SK-N-SH (cell line): ENCODE measurements at regions not wholly inside any gene's neighbourhood (a gene's known extent, or its start where the extent isn't known, plus 50 kb on each side); places are given as distances from the start of the nearest gene placed in this dataset.

ENCODE experiments used
- CTCF ChIA-PET: fragments of 300-600, 350-600 bp; formaldehyde crosslinking; extraction: SDS; loops from one replicate; lab custom pipeline; 2021; lab: Yijun Ruan, JAX
- POLR2A ChIA-PET: fragments of 350-600 bp; sonication (Branson Sonifier 250); formaldehyde crosslinking; extraction: SDS; loops from one replicate; lab custom pipeline; 2020; ENCODE audit warnings: antibody characterized with exemption, inconsistent platforms; lab: Yijun Ruan, JAX
- DNase-seq: peaks from one replicate; pipeline ENCODE4 v3.0.0; 2012
- H2AFZ ChIP-seq: fragments of 200-600 bp; sonication (generic); 2 replicates; pipeline ENCODE4 v1.8.1; 2016; ENCODE audit warnings: antibody characterized with exemption, mild to moderate bottlenecking, low read depth
- H3F3A ChIP-seq: fragments of 200-600 bp; sonication (generic); replicated peaks from 2 replicates; pipeline ENCODE3; 2016; ENCODE audit warnings: antibody characterized with exemption, mild to moderate bottlenecking; ENCODE audit not compliant: insufficient read depth
- H3K27ac ChIP-seq, 2 experiments: fragments of 200-500 bp in 1 of 2; fragments of 200-600 bp in 1 of 2; sonication (Bioruptor generic) in 1 of 2; sonication (generic), shearing (Covaris generic) in 1 of 2; 2 replicates each; pipeline versions ENCODE4 v1.5.1 to v1.6.1; 2014 to 2016; ENCODE audit warnings: low read depth in 2 of 2, inconsistent platforms in 1 of 2, low read length in 1 of 2, mild to moderate bottlenecking in 1 of 2, mixed read lengths in 1 of 2
- H3K27me3 ChIP-seq: fragments of 200-600 bp; sonication (generic), shearing (Covaris generic); 2 replicates; pipeline ENCODE4 v1.6.1; 2016; ENCODE audit warnings: mixed run types; ENCODE audit not compliant: insufficient read depth
- H3K36me3 ChIP-seq, 2 experiments: fragments of 200-500 bp in 1 of 2; fragments of 200-600 bp in 1 of 2; sonication (Bioruptor generic) in 1 of 2; sonication (generic) in 1 of 2; replicated peaks in 1 of 2; 2 replicates each; pipeline versions ENCODE3 to v1.5.1; 2014 to 2016; ENCODE audit warnings: low read length in 1 of 2, mild to moderate bottlenecking in 1 of 2; ENCODE audit not compliant: insufficient read depth in 2 of 2, control insufficient read depth in 1 of 2
- H3K4me1 ChIP-seq, 2 experiments: fragments of 200-500 bp in 1 of 2; fragments of 200-600 bp in 1 of 2; sonication (Bioruptor generic) in 1 of 2; sonication (generic), shearing (Covaris generic) in 1 of 2; 2 replicates each; pipeline versions ENCODE4 v1.5.1 to v1.6.1; 2014 to 2016; ENCODE audit warnings: low read depth in 1 of 2, low read length in 1 of 2, mixed run types in 1 of 2; ENCODE audit not compliant: insufficient read depth in 2 of 2, control insufficient read depth in 1 of 2
- H3K4me2 ChIP-seq: fragments of 200-600 bp; sonication (generic), shearing (Covaris generic); 2 replicates; pipeline ENCODE4 v1.6.1; 2017; ENCODE audit warnings: mixed run types
- H3K4me3 ChIP-seq, 2 experiments: fragments of 200-500 bp in 1 of 2; fragments of 200-600 bp in 1 of 2; sonication (Bioruptor generic) in 1 of 2; sonication (generic), shearing (Covaris generic) in 1 of 2; 2 replicates each; pipeline versions ENCODE4 v1.5.1 to v1.8.1; 2014 to 2016; ENCODE audit warnings: low read depth in 2 of 2, inconsistent platforms in 1 of 2, low read length in 1 of 2, mild to moderate bottlenecking in 1 of 2, mixed read lengths in 1 of 2, moderate library complexity in 1 of 2
- H3K79me2 ChIP-seq: fragments of 200-600 bp; sonication (generic); 2 replicates; pipeline ENCODE4 v1.8.1; 2017; ENCODE audit warnings: mild to moderate bottlenecking; ENCODE audit not compliant: insufficient read depth
- H3K9ac ChIP-seq: fragments of 200-600 bp; sonication (generic); 2 replicates; pipeline ENCODE4 v1.6.1; 2017; ENCODE audit warnings: mixed run types
- H3K9me2 ChIP-seq: fragments of 200-600 bp; sonication (generic); 2 replicates; pipeline ENCODE4 v1.6.1; 2017; ENCODE audit warnings: mixed run types
- H3K9me3 ChIP-seq: fragments of 200-600 bp; sonication (generic); 2 replicates; pipeline ENCODE4 v1.6.1; 2017; ENCODE audit warnings: mixed run types, mild to moderate bottlenecking, moderate library complexity
- H4K20me1 ChIP-seq: fragments of 200-600 bp; sonication (generic); 2 replicates; pipeline ENCODE4 v1.6.1; 2017; ENCODE audit warnings: mild to moderate bottlenecking, mixed run types; ENCODE audit not compliant: insufficient read depth
- ELF1 ChIP-seq: IDR thresholded peaks from 2 replicates; pipeline ENCODE4 v1.4.0; 2012
- EZH2phosphoT487 ChIP-seq: fragments of 200-600 bp; sonication (generic); IDR thresholded peaks from 2 replicates; pipeline ENCODE4 v1.6.1; 2017; ENCODE audit warnings: low read depth, mixed run types, mild to moderate bottlenecking, antibody characterized with exemption, moderate library complexity, borderline replicate concordance
- FOSL2 ChIP-seq: IDR thresholded peaks from 2 replicates; pipeline ENCODE4 v1.4.0; 2012; ENCODE audit warnings: low read depth, mild to moderate bottlenecking, moderate library complexity, borderline replicate concordance
- FOXJ3 ChIP-seq: sonication (generic); formaldehyde crosslinking; IDR thresholded peaks from 2 replicates; pipeline ENCODE4 v1.5.1; 2020; ENCODE audit warnings: mild to moderate bottlenecking, missing genetic modification reagents
- MEF2A ChIP-seq: IDR thresholded peaks from 2 replicates; pipeline ENCODE4 v1.4.0; 2012; ENCODE audit warnings: low read depth, borderline replicate concordance
- MXI1 ChIP-seq: IDR thresholded peaks from 2 replicates; pipeline ENCODE4 v1.6.1; 2012; ENCODE audit warnings: mild to moderate bottlenecking, low read depth, low read length, improper control_type of control experiment
- NFIC ChIP-seq: IDR thresholded peaks from 2 replicates; pipeline ENCODE4 v1.4.0; 2012; ENCODE audit warnings: borderline replicate concordance
- RAD21 ChIP-seq: IDR thresholded peaks from 2 replicates; pipeline ENCODE4 v1.6.1; 2012; ENCODE audit warnings: mild to moderate bottlenecking, low read length
- RXRA ChIP-seq: IDR thresholded peaks from 2 replicates; pipeline ENCODE4 v1.4.0; 2012; ENCODE audit warnings: low read depth, mild to moderate bottlenecking, borderline replicate concordance
- SIN3A ChIP-seq: IDR thresholded peaks from 2 replicates; pipeline ENCODE4 v1.6.1; 2012; ENCODE audit warnings: low read depth, mild to moderate bottlenecking, low read length, moderate library complexity, borderline replicate concordance
- TCF12 ChIP-seq: IDR thresholded peaks from 2 replicates; pipeline ENCODE4 v1.4.0; 2012
- TF ChIP-seq, protein P1 (sequence below): IDR thresholded peaks from 2 replicates; pipeline ENCODE4 v1.4.0; 2012; ENCODE audit warnings: low read depth, borderline replicate concordance
- TF ChIP-seq, protein P2 (sequence below): fragments of 200-600 bp; sonication (generic); IDR thresholded peaks from 2 replicates; pipeline ENCODE4 v1.6.1; 2017; ENCODE audit warnings: antibody characterized with exemption, mild to moderate bottlenecking, moderate library complexity

DNA sequence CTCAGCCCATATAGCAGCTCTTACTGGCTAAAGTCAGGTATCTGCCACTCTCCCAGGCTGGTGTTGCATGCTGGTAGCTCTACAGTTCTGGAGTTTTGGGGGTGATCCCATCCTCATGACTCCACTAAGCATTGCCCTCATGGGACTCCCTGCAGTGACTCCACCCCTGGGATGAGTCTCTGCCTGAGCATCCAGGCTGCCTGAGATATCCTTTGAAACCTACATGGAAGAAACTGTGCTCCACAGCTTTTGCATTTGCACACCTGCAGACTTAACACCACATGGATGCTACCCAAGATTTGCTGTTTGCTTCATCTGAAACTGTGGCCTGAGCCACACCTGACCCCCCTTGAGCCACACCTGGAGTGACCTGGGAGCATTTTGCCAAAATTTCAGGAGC is 226.4 kb downstream of the C1orf94 start:
- TF ChIP-seq SIN3A (no peak), FOSL2 (no peak), EZH2phosphoT487 (no peak), FOXJ3 (no peak), NFIC (no peak), RAD21 (no peak), MXI1 (no peak), ELF1 (no peak), RXRA (no peak)
- TF ChIP-seq, protein P1, sequence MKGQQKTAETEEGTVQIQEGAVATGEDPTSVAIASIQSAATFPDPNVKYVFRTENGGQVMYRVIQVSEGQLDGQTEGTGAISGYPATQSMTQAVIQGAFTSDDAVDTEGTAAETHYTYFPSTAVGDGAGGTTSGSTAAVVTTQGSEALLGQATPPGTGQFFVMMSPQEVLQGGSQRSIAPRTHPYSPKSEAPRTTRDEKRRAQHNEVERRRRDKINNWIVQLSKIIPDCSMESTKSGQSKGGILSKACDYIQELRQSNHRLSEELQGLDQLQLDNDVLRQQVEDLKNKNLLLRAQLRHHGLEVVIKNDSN, result no peak
- TF ChIP-seq, all 33 proteins: peak for 0
- Histone ChIP-seq H4K20me1 (no peaks in the 10 kb centered on the region), H3K4me2 (no peak overlapping the region), H3K27ac (no peak overlapping the region), H3K9me3 (no peaks in the 10 kb centered on the region), H2AFZ (no peak overlapping the region), H3K4me1 (no peaks in the 10 kb centered on the region), H3K9me2 (no peaks in the 10 kb centered on the region), H3K27me3 (no peaks in the 10 kb centered on the region), H3F3A (no peaks in the 10 kb centered on the region), H3K4me3 (no peak overlapping the region), H3K36me3 (no peaks in the 10 kb centered on the region), H3K9ac (no peak overlapping the region), H3K79me2 (no peaks in the 10 kb centered on the region)
- DNase-seq, result no peak
- POLR2A ChIA-PET, result no interaction called here
- CTCF ChIA-PET, result no interaction called here

DNA sequence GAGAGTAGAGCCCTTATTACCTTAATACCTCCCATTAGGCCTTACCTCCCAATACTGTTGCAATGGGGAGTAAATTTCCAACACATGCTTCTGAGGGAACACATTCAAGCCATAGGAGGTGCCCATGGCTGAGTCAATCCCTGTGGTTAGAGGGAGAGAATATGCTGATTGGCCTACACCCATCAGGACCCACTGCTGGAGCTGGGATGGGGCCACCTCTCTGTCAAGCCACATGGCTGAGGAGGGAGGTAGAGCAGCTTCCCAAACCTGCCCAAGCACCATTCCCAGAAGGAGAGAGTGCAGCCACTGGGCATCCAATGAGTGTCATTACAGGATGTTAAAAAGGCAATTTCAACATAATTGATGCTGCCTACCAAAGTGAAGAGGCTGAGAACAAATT is 228.1 kb downstream of the C1orf94 start:
- no peak for DNase-seq
- no peaks in the 10 kb centered on the region for H3K9me2 ChIP-seq
- no peaks in the 10 kb centered on the region for H3K36me3 ChIP-seq
- no peaks in the 10 kb centered on the region for H3K4me1 ChIP-seq
- TF ChIP-seq MEF2A, result no peak
- TF ChIP-seq, protein P2, sequence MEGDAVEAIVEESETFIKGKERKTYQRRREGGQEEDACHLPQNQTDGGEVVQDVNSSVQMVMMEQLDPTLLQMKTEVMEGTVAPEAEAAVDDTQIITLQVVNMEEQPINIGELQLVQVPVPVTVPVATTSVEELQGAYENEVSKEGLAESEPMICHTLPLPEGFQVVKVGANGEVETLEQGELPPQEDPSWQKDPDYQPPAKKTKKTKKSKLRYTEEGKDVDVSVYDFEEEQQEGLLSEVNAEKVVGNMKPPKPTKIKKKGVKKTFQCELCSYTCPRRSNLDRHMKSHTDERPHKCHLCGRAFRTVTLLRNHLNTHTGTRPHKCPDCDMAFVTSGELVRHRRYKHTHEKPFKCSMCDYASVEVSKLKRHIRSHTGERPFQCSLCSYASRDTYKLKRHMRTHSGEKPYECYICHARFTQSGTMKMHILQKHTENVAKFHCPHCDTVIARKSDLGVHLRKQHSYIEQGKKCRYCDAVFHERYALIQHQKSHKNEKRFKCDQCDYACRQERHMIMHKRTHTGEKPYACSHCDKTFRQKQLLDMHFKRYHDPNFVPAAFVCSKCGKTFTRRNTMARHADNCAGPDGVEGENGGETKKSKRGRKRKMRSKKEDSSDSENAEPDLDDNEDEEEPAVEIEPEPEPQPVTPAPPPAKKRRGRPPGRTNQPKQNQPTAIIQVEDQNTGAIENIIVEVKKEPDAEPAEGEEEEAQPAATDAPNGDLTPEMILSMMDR, result no peak
- TF ChIP-seq TCF12, result no peak
- ChIA-PET CTCF (no interaction called here), POLR2A (no interaction called here)
- no peak overlapping the region for H2AFZ ChIP-seq
- no peaks in the 10 kb centered on the region for H3K79me2 ChIP-seq
- H3K27me3 ChIP-seq, result no peaks in the 10 kb centered on the region
- H3K4me2 ChIP-seq, result no peak overlapping the region
- H3K4me3 ChIP-seq, result no peak overlapping the region
- no peak overlapping the region for H3K27ac ChIP-seq
- H4K20me1 ChIP-seq, result no peaks in the 10 kb centered on the region
- H3K9ac ChIP-seq, result no peak overlapping the region
- no peaks in the 10 kb centered on the region for H3K9me3 ChIP-seq
- no peaks in the 10 kb centered on the region for H3F3A ChIP-seq
